OCI-LY7 (cell line): ENCODE measurements at regions not wholly inside any gene's neighbourhood (a gene's known extent, or its start where the extent isn't known, plus 50 kb on each side); places are given as distances from the start of the nearest gene placed in this dataset.

Source experiments
- BruUV-seq: library from RNA; stranded (reverse); fragments of 400-500 nt; replicated peaks from 2 replicates; lab custom pipeline; 2021; lab: Mats Ljungman, UMichigan
- CTCF ChIA-PET: fragments of 300-600 bp; sonication (Branson Sonifier 250); formaldehyde crosslinking; loops from one replicate; lab custom pipeline; 2022; ENCODE audit warnings: antibody characterized with exemption; ENCODE audit not compliant: unreplicated experiment; lab: Charles Lee
- POLR2A ChIA-PET: fragments of 300-600 bp; sonication (Branson Sonifier 250); formaldehyde crosslinking; loops from one replicate; lab custom pipeline; 2022; ENCODE audit warnings: antibody characterized with exemption; lab: Charles Lee
- DNase-seq: peaks from one replicate; pipeline ENCODE4 v3.0.0-alpha.2; 2015; ENCODE audit warnings: low spot score
- H2AFZ ChIP-seq: fragments of 200-600 bp; sonication (generic), shearing (Covaris generic); 2 replicates; pipeline ENCODE4 v1.6.1; 2014; ENCODE audit warnings: mild to moderate bottlenecking, antibody characterized with exemption, low read length, moderate library complexity
- H3K27ac ChIP-seq: fragments of 200-600 bp; sonication (generic); 2 replicates; pipeline ENCODE4 v1.5.1; 2014; ENCODE audit warnings: mixed run types, low read depth, mild to moderate bottlenecking, moderate library complexity, low read length, inconsistent platforms; ENCODE audit not compliant: poor library complexity, severe bottlenecking
- H3K36me3 ChIP-seq: fragments of 200-600 bp; sonication (generic); 2 replicates; pipeline ENCODE4 v1.6.1; 2014; ENCODE audit warnings: mild to moderate bottlenecking, antibody characterized with exemption, low read length, moderate library complexity, mixed read lengths; ENCODE audit not compliant: insufficient read depth
- H3K4me1 ChIP-seq: fragments of 200-600 bp; sonication (generic); 2 replicates; pipeline ENCODE4 v1.5.1; 2014; ENCODE audit warnings: mild to moderate bottlenecking, low read length; ENCODE audit not compliant: insufficient read depth, poor library complexity, severe bottlenecking
- H3K4me2 ChIP-seq: fragments of 200-600 bp; sonication (generic); 2 replicates; pipeline ENCODE4 v1.6.1; 2014; ENCODE audit warnings: mild to moderate bottlenecking, low read length
- H3K4me3 ChIP-seq: fragments of 200-600 bp; sonication (generic); 2 replicates; pipeline ENCODE4 v1.5.1; 2014; ENCODE audit warnings: mild to moderate bottlenecking, low read depth, low read length; ENCODE audit not compliant: poor library complexity, severe bottlenecking
- H3K79me2 ChIP-seq: fragments of 200-600 bp; sonication (generic); 2 replicates; pipeline ENCODE4 v1.6.1; 2016; ENCODE audit warnings: low read depth, mild to moderate bottlenecking, low read length, moderate library complexity, mixed read lengths; ENCODE audit not compliant: insufficient read depth
- H3K9me2 ChIP-seq: fragments of 200-600 bp; sonication (generic); 2 replicates; pipeline ENCODE4 v1.6.1; 2016; ENCODE audit warnings: mild to moderate bottlenecking, low read length, mixed read lengths; ENCODE audit not compliant: insufficient read depth
- H3K9me3 ChIP-seq: fragments of 200-600 bp; sonication (generic); 2 replicates; pipeline ENCODE4 v1.6.1; 2014; ENCODE audit warnings: mild to moderate bottlenecking, mixed run types, low read length, mixed read lengths
- H4K20me1 ChIP-seq: fragments of 200-600 bp; sonication (generic); 2 replicates; pipeline ENCODE4 v1.6.1; 2014; ENCODE audit warnings: mild to moderate bottlenecking, antibody characterized with exemption, low read length, moderate library complexity, mixed read lengths; ENCODE audit not compliant: insufficient read depth
- EZH2phosphoT487 ChIP-seq: fragments of 200-600 bp; sonication (generic); IDR thresholded peaks from 2 replicates; pipeline ENCODE4 v1.6.1; 2018; ENCODE audit warnings: low read depth, borderline replicate concordance, mild to moderate bottlenecking, mixed run types, antibody characterized with exemption, low read length, moderate library complexity, mixed read lengths
- intact Hi-C: fragments of 100-400 bp; cut with micrococcal nuclease; formaldehyde crosslinking; loops from one replicate; pipeline ENCODE4 v1.10.0; 2022; ENCODE audit not compliant: unreplicated experiment
- TF ChIP-seq, protein P1 (sequence below): fragments of 200-600 bp; sonication (generic); conservative IDR thresholded peaks from 2 replicates; pipeline ENCODE4 v1.5.1; 2014; ENCODE audit warnings: mild to moderate bottlenecking, antibody characterized with exemption, low read length, moderate library complexity, mixed read lengths

DNA sequence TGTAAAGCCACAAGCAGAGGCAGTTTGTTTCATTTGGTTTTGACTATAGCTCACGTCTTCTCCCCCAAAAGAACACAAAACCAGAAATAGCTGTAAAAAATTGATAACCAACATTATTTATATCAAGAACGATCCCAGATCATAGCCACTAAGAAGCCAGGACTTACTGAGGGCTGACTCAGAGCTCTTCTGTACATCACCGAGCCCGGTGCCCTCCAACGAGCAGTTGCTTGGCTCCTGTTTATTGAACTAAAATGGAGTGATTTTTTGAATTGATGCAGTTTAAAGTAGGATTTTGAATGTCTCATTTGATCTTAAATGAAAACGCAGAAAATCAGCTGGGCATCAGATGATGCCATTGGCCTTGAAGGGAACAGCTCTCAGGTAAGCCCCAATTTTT, 343.3 kb downstream of the INSIG2 start:
- DNase-seq: no peak
- H3K4me3 ChIP-seq: no peak overlapping the region
- H3K4me2 ChIP-seq: no peak overlapping the region
- no peaks in the 10 kb centered on the region for H3K9me3 ChIP-seq
- H3K79me2 ChIP-seq: no peaks in the 10 kb centered on the region
- H3K36me3 ChIP-seq: no peaks in the 10 kb centered on the region
- no peaks in the 10 kb centered on the region for H4K20me1 ChIP-seq
- H2AFZ ChIP-seq: no peak overlapping the region
- H3K9me2 ChIP-seq: no peaks in the 10 kb centered on the region
- TF ChIP-seq EZH2phosphoT487: no peak
- TF ChIP-seq, protein P1, sequence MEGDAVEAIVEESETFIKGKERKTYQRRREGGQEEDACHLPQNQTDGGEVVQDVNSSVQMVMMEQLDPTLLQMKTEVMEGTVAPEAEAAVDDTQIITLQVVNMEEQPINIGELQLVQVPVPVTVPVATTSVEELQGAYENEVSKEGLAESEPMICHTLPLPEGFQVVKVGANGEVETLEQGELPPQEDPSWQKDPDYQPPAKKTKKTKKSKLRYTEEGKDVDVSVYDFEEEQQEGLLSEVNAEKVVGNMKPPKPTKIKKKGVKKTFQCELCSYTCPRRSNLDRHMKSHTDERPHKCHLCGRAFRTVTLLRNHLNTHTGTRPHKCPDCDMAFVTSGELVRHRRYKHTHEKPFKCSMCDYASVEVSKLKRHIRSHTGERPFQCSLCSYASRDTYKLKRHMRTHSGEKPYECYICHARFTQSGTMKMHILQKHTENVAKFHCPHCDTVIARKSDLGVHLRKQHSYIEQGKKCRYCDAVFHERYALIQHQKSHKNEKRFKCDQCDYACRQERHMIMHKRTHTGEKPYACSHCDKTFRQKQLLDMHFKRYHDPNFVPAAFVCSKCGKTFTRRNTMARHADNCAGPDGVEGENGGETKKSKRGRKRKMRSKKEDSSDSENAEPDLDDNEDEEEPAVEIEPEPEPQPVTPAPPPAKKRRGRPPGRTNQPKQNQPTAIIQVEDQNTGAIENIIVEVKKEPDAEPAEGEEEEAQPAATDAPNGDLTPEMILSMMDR: no peak
- no TSS peak for BruUV-seq
- ChIA-PET POLR2A (no interaction called here), CTCF (no interaction called here)
- intact Hi-C loops: no loop called here
- H3K27ac ChIP-seq: no peak overlapping the region
- no peaks in the 10 kb centered on the region for H3K4me1 ChIP-seq

DNA sequence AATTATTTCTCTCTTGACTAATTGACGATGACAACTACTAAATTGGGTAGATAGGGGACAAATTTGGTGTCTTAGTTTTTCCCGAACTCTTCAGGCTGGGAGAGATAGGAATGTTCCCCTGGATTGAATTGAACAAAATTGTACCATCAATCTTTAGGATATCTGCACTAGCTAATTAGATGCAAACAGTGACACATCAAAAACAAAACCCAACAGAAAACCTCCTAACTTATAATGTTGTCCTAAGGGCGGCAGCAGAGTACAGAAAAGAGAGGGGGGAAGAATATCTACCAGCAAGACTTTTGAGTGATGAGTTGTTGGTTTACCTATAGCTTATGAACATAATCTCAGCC, 342.9 kb downstream of the INSIG2 start:
- CTCF ChIA-PET: no interaction called here

DNA sequence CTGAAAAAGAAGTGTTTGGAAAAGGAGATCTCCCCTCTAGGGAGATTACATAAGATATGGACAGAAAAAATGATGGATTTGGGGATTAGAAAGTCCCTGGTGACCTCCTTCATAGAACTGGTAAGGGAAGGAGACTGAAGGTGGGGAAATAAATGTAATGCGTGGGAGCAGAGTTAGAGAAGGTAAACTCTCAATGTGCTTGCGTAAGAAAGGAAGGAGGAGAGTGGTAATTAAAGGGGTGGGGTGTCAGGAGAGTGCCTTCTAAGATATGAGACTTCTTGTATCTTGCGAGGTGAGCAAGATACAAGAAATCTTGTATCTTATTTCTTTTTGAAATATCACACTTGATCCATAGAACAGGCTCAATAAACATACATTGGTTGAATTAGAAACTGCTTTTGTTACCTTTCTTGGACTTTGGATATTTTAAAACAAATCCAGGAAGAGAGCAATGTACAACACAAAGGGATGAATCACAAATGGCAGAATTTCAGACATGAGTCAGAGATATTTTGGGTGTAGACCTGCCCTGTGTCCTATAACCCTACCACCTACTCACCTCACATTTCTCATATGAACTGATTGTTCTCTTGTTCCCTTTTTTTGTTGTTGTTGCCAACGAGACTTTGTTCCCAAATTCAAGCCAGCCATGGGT, 342.4 kb downstream of the INSIG2 start:
- H3K27ac ChIP-seq: no peak overlapping the region
- H3K36me3 ChIP-seq: no peaks in the 10 kb centered on the region
- no peak overlapping the region for H3K4me3 ChIP-seq
- BruUV-seq: no TSS peak
- no peak overlapping the region for H2AFZ ChIP-seq
- POLR2A ChIA-PET: no interaction called here
- H3K4me1 ChIP-seq: no peaks in the 10 kb centered on the region
- no peak for TF ChIP-seq EZH2phosphoT487
- TF ChIP-seq, protein P1: no peak
- no peak overlapping the region for H3K4me2 ChIP-seq
- intact Hi-C loops: no loop called here
- H3K9me2 ChIP-seq: no peaks in the 10 kb centered on the region
- no peaks in the 10 kb centered on the region for H3K9me3 ChIP-seq
- DNase-seq: no peak
- H3K79me2 ChIP-seq: no peaks in the 10 kb centered on the region
- CTCF ChIA-PET: no interaction called here
- H4K20me1 ChIP-seq: no peaks in the 10 kb centered on the region

More for the DNA sequence above, 342.9 kb downstream of the INSIG2 start:
- intact Hi-C loops: no loop called here
- Histone ChIP-seq H3K4me2 (no peak overlapping the region), H3K4me1 (no peaks in the 10 kb centered on the region), H2AFZ (no peak overlapping the region), H3K79me2 (no peaks in the 10 kb centered on the region), H3K4me3 (no peak overlapping the region), H4K20me1 (no peaks in the 10 kb centered on the region), H3K36me3 (no peaks in the 10 kb centered on the region), H3K27ac (no peak overlapping the region), H3K9me3 (no peaks in the 10 kb centered on the region), H3K9me2 (no peaks in the 10 kb centered on the region)
- no TSS peak for BruUV-seq
- POLR2A ChIA-PET: no interaction called here
- DNase-seq: no peak
- TF ChIP-seq EZH2phosphoT487: no peak
- TF ChIP-seq, protein P1: no peak
